ENCODE measurements at regions not wholly inside any gene's neighbourhood (a gene's known extent, or its start where the extent isn't known, plus 50 kb on each side); places are given as distances from the start of the nearest gene placed in this dataset.
"Not testable (repeated sequence)": the region's sequence is repeated elsewhere in the genome, so short reads cannot be mapped to it uniquely, and the experiment has no call there.

DNA sequence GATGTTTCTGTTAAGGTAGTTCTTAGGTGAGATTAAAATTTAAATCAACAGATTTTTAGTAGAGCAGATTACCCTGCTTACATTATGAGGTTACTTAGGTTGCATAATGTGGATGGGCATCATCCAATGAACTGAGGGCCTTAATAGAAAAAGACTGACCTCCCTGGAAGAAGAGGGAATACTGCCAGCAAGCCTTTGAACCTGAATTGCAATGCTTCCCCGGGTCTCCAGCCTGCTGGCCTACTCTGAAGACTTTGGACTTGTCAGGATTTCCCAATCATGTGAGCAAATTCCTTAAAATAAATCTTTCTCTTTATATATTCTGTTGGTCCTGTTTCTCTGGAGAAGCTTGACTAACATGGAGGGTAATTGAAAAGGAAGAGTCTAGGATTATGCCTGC, 542.1 kb upstream of the ARRDC3 start:
- ATAC-seq (ENCODE audit: low read depth in 2 of 2) = no peak
- no peaks in the 10 kb centered on the region for H3K36me3 Mint-ChIP-seq
- no peaks in the 10 kb centered on the region for H3K4me1 ChIP-seq (ENCODE audit: control insufficient read depth, insufficient read depth, low read length, poor library complexity, severe bottlenecking)

GRCh38 chr5:91917037-91917814, 534.1 kb upstream of the ARRDC3 start:
- H3K4me1 Mint-ChIP-seq; H3K27ac Mint-ChIP-seq; DNase-seq; H3K27ac ChIP-seq (ENCODE audit: insufficient read depth, low read length, poor library complexity, severe bottlenecking); H3K27me3 Mint-ChIP-seq; ATAC-seq (ENCODE audit: low read depth in 2 of 2); H3K4me3 ChIP-seq (ENCODE audit: low read depth, low read length); H3K4me3 Mint-ChIP-seq; H3K9me3 Mint-ChIP-seq; H3K9me3 ChIP-seq (ENCODE audit: control insufficient read depth in 2 of 2, low read length in 2 of 2); H3K36me3 ChIP-seq (ENCODE audit: control insufficient read depth, insufficient read depth, low read length); H3K4me1 ChIP-seq (ENCODE audit: control insufficient read depth, insufficient read depth, low read length, poor library complexity, severe bottlenecking); H3K27me3 ChIP-seq (ENCODE audit: control insufficient read depth, insufficient read depth, low read length); H3K36me3 Mint-ChIP-seq: not testable (repeated sequence)

More for the DNA sequence above, 542.1 kb upstream of the ARRDC3 start:
- H3K27ac ChIP-seq (ENCODE audit: insufficient read depth, low read length, poor library complexity, severe bottlenecking) = no peak overlapping the region
- no peaks in the 10 kb centered on the region for H3K9me3 ChIP-seq (ENCODE audit: control insufficient read depth in 2 of 2, low read length in 2 of 2)
- H3K4me1 Mint-ChIP-seq = no peaks in the 10 kb centered on the region
- no peak overlapping the region for H3K4me3 Mint-ChIP-seq
- no peak overlapping the region for H3K27ac Mint-ChIP-seq
- peaks cover 0 to 2% (median 0%) of the 10 kb centered on the region in 7 donors for H3K9me3 Mint-ChIP-seq
- no peaks in the 10 kb centered on the region for H3K27me3 ChIP-seq (ENCODE audit: control insufficient read depth, insufficient read depth, low read length)
- no peaks in the 10 kb centered on the region for H3K27me3 Mint-ChIP-seq
- H3K4me3 ChIP-seq (ENCODE audit: low read depth, low read length) = no peak overlapping the region
- H3K36me3 ChIP-seq (ENCODE audit: control insufficient read depth, insufficient read depth, low read length) = no peaks in the 10 kb centered on the region
- DNase-seq = no peak

GRCh38 chr5:91910655-91911054, 527.5 kb upstream of the ARRDC3 start:
- no peak overlapping the region for H3K4me3 ChIP-seq (ENCODE audit: low read depth, low read length)
- ATAC-seq (ENCODE audit: low read depth in 2 of 2) (no peak), DNase-seq (no peak)
- H3K4me1 ChIP-seq (ENCODE audit: control insufficient read depth, insufficient read depth, low read length, poor library complexity, severe bottlenecking) = no peaks in the 10 kb centered on the region
- no peaks in the 10 kb centered on the region for H3K36me3 ChIP-seq (ENCODE audit: control insufficient read depth, insufficient read depth, low read length)
- Mint-ChIP-seq H3K9me3 (peaks cover 0 to 6% (median 0%) of the 10 kb centered on the region in 7 donors), H3K27ac (no peak overlapping the region), H3K27me3 (no peaks in the 10 kb centered on the region), H3K36me3 (no peaks in the 10 kb centered on the region), H3K4me1 (no peaks in the 10 kb centered on the region), H3K4me3 (no peak overlapping the region)
- no peak overlapping the region for H3K27ac ChIP-seq (ENCODE audit: insufficient read depth, low read length, poor library complexity, severe bottlenecking)
- H3K27me3 ChIP-seq (ENCODE audit: control insufficient read depth, insufficient read depth, low read length) = no peaks in the 10 kb centered on the region
- H3K9me3 ChIP-seq (ENCODE audit: control insufficient read depth in 2 of 2, low read length in 2 of 2) = no peaks in the 10 kb centered on the region

DNA sequence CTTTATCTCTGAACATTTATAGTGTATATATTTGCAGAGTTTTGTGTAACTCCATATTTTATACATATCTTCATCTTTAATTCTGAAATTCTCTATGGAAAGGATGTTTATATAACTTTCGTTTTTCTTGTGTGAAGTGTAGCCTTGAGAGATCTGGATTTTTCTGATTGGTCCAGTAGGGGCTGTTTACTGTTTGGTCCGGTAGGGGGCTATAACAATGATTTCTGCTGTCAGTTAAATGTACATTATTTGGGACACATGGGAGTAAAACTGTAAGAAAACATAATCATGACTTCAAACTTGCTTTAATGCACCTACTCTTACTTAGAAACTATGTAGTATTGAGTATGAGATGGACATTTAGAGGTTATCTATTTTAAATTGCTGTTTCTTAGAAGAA, 527.1 kb upstream of the ARRDC3 start:
- H3K27me3 Mint-ChIP-seq = no peaks in the 10 kb centered on the region
- no peaks in the 10 kb centered on the region for H3K27me3 ChIP-seq (ENCODE audit: control insufficient read depth, insufficient read depth, low read length)
- ATAC-seq (ENCODE audit: low read depth in 2 of 2) (no peak), DNase-seq (no peak)
- no peak overlapping the region for H3K4me3 Mint-ChIP-seq
- no peaks in the 10 kb centered on the region for H3K36me3 Mint-ChIP-seq
- H3K27ac ChIP-seq (ENCODE audit: insufficient read depth, low read length, poor library complexity, severe bottlenecking) = no peak overlapping the region
- H3K9me3 Mint-ChIP-seq = peaks cover 0 to 6% (median 0%) of the 10 kb centered on the region in 7 donors
- H3K9me3 ChIP-seq (ENCODE audit: control insufficient read depth in 2 of 2, low read length in 2 of 2) = no peaks in the 10 kb centered on the region
- no peaks in the 10 kb centered on the region for H3K4me1 Mint-ChIP-seq
- no peak overlapping the region for H3K27ac Mint-ChIP-seq
- H3K4me1 ChIP-seq (ENCODE audit: control insufficient read depth, insufficient read depth, low read length, poor library complexity, severe bottlenecking) = no peaks in the 10 kb centered on the region
- H3K36me3 ChIP-seq (ENCODE audit: control insufficient read depth, insufficient read depth, low read length) = no peaks in the 10 kb centered on the region
- no peak overlapping the region for H3K4me3 ChIP-seq (ENCODE audit: low read depth, low read length)

DNA sequence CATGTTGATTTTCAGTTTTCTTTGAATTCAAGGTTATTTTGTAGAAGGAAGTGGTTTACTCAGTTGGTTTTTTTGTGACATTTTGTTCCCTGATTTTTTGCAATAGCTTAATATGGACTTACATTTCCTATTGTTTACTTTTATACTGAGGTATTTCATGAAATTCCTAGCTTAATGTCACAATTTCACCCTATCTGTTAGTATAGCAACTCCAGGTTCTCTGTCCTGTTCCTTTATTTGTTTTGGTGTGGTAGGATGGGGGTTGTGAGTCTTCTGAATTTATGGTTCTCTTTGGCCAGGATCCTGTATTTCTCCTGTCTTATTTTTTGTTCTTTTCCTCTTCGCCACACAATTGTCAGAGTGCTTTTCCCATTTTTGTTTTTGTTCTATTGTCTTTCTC, 523.4 kb upstream of the ARRDC3 start:
- Mint-ChIP-seq H3K4me1 (no peaks in the 10 kb centered on the region), H3K27me3 (no peaks in the 10 kb centered on the region), H3K36me3 (no peaks in the 10 kb centered on the region), H3K4me3 (no peak overlapping the region), H3K9me3 (peaks cover 0 to 6% (median 1%) of the 10 kb centered on the region in 7 donors), H3K27ac (no peak overlapping the region)
- DNase-seq = no peak
- no peak overlapping the region for H3K4me3 ChIP-seq (ENCODE audit: low read depth, low read length)
- no peak for ATAC-seq (ENCODE audit: low read depth in 2 of 2)
- no peaks in the 10 kb centered on the region for H3K27me3 ChIP-seq (ENCODE audit: control insufficient read depth, insufficient read depth, low read length)
- no peaks in the 10 kb centered on the region for H3K36me3 ChIP-seq (ENCODE audit: control insufficient read depth, insufficient read depth, low read length)
- H3K27ac ChIP-seq (ENCODE audit: insufficient read depth, low read length, poor library complexity, severe bottlenecking) = no peak overlapping the region
- no peaks in the 10 kb centered on the region for H3K4me1 ChIP-seq (ENCODE audit: control insufficient read depth, insufficient read depth, low read length, poor library complexity, severe bottlenecking)
- no peaks in the 10 kb centered on the region for H3K9me3 ChIP-seq (ENCODE audit: control insufficient read depth in 2 of 2, low read length in 2 of 2)

GRCh38 chr5:91906027-91906426, 522.9 kb upstream of the ARRDC3 start:
- no peaks in the 10 kb centered on the region for H3K27me3 Mint-ChIP-seq
- DNase-seq (no peak), ATAC-seq (ENCODE audit: low read depth in 2 of 2) (no peak)
- no peaks in the 10 kb centered on the region for H3K36me3 Mint-ChIP-seq
- no peaks in the 10 kb centered on the region for H3K4me1 ChIP-seq (ENCODE audit: control insufficient read depth, insufficient read depth, low read length, poor library complexity, severe bottlenecking)
- H3K27ac ChIP-seq (ENCODE audit: insufficient read depth, low read length, poor library complexity, severe bottlenecking) = no peak overlapping the region
- no peaks in the 10 kb centered on the region for H3K9me3 ChIP-seq (ENCODE audit: control insufficient read depth in 2 of 2, low read length in 2 of 2)
- H3K27me3 ChIP-seq (ENCODE audit: control insufficient read depth, insufficient read depth, low read length) = no peaks in the 10 kb centered on the region
- no peaks in the 10 kb centered on the region for H3K4me1 Mint-ChIP-seq
- no peak overlapping the region for H3K27ac Mint-ChIP-seq
- no peak overlapping the region for H3K4me3 Mint-ChIP-seq
- no peak overlapping the region for H3K4me3 ChIP-seq (ENCODE audit: low read depth, low read length)
- H3K9me3 Mint-ChIP-seq = peaks cover 0 to 6% (median 1%) of the 10 kb centered on the region in 7 donors
- no peaks in the 10 kb centered on the region for H3K36me3 ChIP-seq (ENCODE audit: control insufficient read depth, insufficient read depth, low read length)

DNA sequence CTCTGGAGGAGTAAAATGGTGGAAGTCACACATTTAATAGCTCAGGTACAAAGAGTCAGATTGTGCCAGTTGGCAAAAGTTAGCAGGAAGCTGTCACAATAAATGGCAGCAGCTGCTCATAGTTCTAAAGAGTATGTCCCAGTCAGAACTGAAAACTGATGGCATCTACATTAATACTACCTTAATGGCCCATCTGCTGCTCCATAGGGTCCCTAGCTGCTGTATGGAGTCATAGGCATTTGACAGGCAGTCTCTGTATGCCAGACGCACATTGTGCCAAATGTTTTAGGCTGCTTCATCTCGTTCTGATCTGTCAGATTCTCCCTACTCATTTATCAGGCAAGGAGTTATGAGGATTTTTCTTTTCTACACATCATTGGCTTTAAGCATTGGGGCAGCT, 515.8 kb upstream of the ARRDC3 start:
- Mint-ChIP-seq H3K27me3 (no peaks in the 10 kb centered on the region), H3K9me3 (peaks cover 0 to 5% (median 3%) of the 10 kb centered on the region in 7 donors), H3K27ac (no peak overlapping the region), H3K4me1 (no peaks in the 10 kb centered on the region), H3K4me3 (no peak overlapping the region), H3K36me3 (no peaks in the 10 kb centered on the region)
- Histone ChIP-seq H3K27me3 (ENCODE audit: control insufficient read depth, insufficient read depth, low read length) (no peaks in the 10 kb centered on the region), H3K36me3 (ENCODE audit: control insufficient read depth, insufficient read depth, low read length) (no peaks in the 10 kb centered on the region), H3K9me3 (ENCODE audit: control insufficient read depth in 2 of 2, low read length in 2 of 2) (no peaks in the 10 kb centered on the region), H3K27ac (ENCODE audit: insufficient read depth, low read length, poor library complexity, severe bottlenecking) (no peak overlapping the region), H3K4me1 (ENCODE audit: control insufficient read depth, insufficient read depth, low read length, poor library complexity, severe bottlenecking) (no peaks in the 10 kb centered on the region), H3K4me3 (ENCODE audit: low read depth, low read length) (no peak overlapping the region)
- DNase-seq = no peak
- ATAC-seq (ENCODE audit: low read depth in 2 of 2) = no peak

- ATAC-seq (ENCODE audit: low read depth in 2 of 2) = no peak
Observed at GRCh38 chr5:91898019-91898418, 514.9 kb upstream of the ARRDC3 start.

More at GRCh38 chr5:91898019-91898418, 514.9 kb upstream of the ARRDC3 start:
- Mint-ChIP-seq H3K4me3 (no peak overlapping the region), H3K4me1 (no peaks in the 10 kb centered on the region), H3K27ac (no peak overlapping the region), H3K36me3 (no peaks in the 10 kb centered on the region), H3K27me3 (no peaks in the 10 kb centered on the region), H3K9me3 (peaks cover 0 to 4% (median 3%) of the 10 kb centered on the region in 7 donors)
- no peak for DNase-seq
- Histone ChIP-seq H3K4me1 (ENCODE audit: control insufficient read depth, insufficient read depth, low read length, poor library complexity, severe bottlenecking) (no peaks in the 10 kb centered on the region), H3K27ac (ENCODE audit: insufficient read depth, low read length, poor library complexity, severe bottlenecking) (no peak overlapping the region), H3K9me3 (ENCODE audit: control insufficient read depth in 2 of 2, low read length in 2 of 2) (no peaks in the 10 kb centered on the region), H3K27me3 (ENCODE audit: control insufficient read depth, insufficient read depth, low read length) (no peaks in the 10 kb centered on the region), H3K36me3 (ENCODE audit: control insufficient read depth, insufficient read depth, low read length) (no peaks in the 10 kb centered on the region), H3K4me3 (ENCODE audit: low read depth, low read length) (no peak overlapping the region)

Measured in CD4-positive, CD25-positive, alpha-beta regulatory T cell (primary cell).